NCI-H2196 treated with DMSO at 0.1 percent for 48 hours (cell line): ENCODE measurements at regions not wholly inside any gene's neighbourhood (a gene's known extent, or its start where the extent isn't known, plus 50 kb on each side); places are given as distances from the start of the nearest gene placed in this dataset.

ENCODE experiments used
- DNase-seq: peaks from one replicate; lab custom pipeline; 2025; ENCODE audit not compliant: unreplicated experiment; lab: John Stamatoyannopoulos, UW

DNA sequence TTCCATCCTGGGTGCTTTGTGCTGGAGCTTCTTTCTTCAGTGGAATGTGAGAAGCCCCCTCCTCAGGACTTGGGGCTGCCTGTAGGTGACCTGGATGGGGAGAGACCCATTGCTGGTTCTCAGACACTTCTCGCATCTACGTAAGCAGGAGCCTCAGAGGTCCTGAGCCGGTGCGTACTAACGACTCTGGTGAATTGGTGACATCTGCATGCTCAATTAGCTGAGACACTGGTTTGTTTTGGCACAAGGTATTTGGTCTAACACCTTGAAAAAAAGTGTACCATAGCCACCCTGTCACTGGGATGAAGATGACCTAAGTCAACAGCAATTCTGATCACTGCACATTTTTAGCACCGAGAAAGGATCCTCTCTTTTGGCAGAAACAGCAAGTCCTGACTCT, 57.7 kb downstream of the LRRC30 start:
- DNase-seq, result no peak

- DNase-seq, result no peak
Measured at GRCh38 chr18:7290077-7290476, 59.2 kb downstream of the LRRC30 start.

- DNase-seq, result no peak
Measured at GRCh38 chr18:7291046-7291445, 60.2 kb downstream of the LRRC30 start.

DNA sequence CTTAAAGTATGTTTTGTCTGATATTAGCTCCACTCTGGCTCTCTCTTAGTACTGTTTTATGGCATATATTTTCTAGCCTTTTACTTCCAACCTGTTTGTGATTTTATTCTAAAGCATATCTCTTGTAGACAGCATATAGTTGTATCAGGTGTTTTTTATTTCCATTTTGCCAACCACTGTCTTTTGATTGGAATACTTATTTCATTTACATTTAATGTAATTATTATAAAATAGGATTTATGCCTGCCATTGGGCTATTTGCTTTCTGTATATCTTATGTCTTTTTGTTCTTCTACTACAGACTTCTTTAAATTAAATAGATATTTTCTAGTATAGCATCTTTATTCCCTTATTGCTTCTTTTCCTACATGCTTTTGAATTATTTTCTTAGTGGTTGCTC, 67.3 kb downstream of the LRRC30 start:
- no peak for DNase-seq

- peak; percentile 60 for DNase-seq
Measured at GRCh38 chr18:7301094-7301493, 70.2 kb downstream of the LRRC30 start.

DNA sequence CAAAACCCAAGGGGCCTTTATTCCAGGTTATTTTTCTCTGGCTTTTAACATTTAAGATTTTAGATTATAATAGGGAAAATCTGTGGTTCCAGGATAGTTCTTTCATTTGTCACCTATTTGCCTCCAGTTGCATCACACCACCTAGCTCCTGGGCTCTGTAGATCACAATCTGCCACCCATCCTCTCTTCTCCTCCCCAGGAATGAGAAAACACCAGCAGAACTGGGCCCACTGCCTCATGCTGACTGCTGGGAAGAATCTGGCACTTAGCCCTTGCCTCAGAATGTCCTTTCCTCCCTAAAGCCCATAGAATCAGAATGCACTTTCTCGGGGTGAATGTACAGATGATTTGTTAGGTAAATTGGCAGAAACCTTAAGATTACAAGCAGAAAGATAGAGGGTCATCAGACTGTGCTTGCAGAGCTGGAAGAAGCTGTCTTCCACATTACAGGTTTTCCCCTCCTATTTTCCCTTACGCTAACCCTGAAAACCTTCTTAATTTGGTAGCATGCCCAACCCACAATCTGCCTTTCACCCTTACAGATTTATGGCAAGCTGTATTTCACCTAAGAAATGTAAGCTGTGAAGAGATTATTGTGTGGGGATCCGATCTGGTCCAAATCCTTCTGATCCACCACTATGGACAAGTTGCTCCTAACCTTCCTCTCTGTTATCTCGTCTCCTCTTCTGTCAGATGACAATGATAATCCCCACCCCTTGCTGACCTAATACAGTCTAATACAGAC, 72.6 kb downstream of the LRRC30 start:
- no peak for DNase-seq

- no peak for DNase-seq
Measured at GRCh38 chr18:7304061-7304370, 73.1 kb downstream of the LRRC30 start.

DNA sequence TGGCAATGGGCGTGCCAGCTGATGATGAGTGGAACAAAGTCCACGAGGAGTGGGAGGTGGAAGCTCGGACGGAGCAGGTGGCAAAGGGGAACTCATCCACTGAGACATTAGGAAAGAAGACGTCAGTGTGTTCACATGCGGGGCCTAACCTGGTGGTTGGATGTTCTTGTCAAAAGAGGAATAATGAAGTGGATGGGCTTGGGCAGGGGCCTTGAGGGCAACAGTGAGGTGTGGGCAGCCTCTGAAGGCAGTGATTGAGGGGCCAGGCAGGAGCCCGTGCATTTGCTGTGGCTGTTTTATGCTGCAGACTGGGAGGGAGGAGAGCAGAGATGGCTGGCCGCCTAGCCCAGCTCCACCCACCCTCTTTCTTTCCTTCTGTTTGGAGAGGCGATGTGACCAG, 74.5 kb downstream of the LRRC30 start:
- DNase-seq, result no peak

GRCh38 chr18:7307030-7307429, 76.1 kb downstream of the LRRC30 start:
- no peak for DNase-seq

DNA sequence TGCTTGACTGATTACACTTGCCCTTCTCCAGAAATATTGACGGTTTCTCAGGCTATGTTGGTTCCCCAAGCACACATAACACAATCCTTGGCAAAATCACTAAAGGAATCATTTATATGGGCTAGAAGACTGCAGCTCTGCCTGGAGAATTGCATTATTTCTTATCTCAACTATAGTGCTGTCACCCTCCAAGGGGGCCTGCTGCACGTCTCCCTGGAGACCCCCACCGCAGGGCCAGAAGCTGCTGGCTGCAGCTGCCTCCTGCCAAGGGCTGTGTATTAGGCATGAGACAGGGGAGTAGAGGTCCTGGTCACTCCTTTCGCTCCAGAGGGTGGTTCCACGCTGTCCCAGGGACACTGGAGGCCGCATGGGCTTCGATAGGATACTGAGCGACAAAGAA, 76.6 kb downstream of the LRRC30 start:
- DNase-seq, result no peak

DNA sequence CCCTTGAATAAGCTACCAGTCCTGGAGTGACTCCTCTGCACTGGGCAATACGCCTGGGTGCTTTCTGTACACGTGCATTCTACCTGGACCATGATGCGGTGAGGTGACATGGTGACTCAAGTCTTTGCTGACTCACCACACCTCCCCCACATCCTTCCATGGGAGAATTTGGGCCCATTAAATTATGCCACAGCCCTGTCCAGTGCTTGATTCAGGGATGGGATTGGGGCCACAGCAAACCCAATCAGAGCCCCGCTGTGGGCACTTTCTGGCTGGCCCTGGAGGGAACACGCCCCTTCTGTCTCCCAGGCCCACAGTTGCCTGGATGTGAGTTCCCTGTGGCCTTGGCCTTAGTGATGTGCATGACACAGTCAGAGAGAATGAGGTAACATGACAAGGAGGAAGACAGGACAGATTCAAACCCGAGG, 86.9 kb downstream of the LRRC30 start:
- DNase-seq, result no peak

DNA sequence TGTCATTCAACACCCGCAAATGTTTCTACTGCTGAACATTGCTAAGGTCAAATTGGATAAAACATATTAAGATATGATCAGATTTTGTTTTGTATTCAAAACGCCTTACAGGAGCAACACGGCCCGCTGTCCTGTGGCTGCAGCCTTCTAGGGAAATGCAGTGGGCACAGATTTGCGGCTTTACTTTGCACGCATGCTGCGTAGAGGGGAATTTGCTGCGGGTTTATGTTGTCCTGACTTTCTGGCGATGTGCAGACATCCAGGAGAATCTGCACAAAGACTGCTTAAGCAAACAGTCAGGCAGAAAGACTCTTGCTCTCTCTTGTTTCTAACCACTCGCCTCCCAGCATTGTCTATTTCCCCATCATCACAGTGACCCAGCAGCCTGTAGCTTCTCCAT, 88.3 kb downstream of the LRRC30 start:
- DNase-seq, result no peak

DNA sequence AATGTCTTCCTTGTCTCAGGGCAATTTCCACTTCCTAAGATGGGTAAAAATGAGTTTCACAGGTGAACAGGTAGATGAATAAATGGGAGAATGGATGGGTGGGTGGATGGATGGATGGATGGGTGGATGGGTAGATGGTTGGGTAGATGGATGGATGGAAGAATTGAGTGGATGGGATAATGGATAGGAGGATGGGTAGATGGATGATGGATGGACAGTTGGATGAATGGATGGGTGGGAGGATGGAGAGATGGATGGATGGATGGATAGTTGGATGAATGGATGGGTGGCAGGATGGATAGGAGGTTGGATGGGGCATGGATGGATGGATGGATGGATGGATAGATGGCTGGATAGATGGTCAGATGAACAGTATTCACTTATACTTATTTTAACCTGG, 90.9 kb downstream of the LRRC30 start:
- no peak for DNase-seq

- DNase-seq, result no peak
Measured at GRCh38 chr18:7322817-7323485, 92.1 kb downstream of the LRRC30 start.

DNA sequence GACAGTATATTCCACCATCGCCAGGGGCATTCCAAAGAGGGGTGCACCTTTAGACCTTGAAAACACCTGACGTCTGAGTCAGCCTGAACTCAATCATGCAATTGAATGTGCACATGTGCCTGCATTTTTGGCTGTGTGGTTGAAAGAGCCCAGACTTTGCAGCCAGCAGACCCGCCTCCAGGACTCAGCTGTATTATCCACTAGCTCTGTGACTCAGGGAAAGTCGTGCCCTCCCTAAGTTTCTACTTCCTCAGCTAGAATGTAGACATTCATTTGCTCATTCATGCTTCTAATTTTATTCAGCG, 94.2 kb downstream of the LRRC30 start:
- DNase-seq, result no peak

- no peak for DNase-seq
Measured at GRCh38 chr18:7329016-7329415, 98.1 kb downstream of the LRRC30 start.

- DNase-seq, result no peak
Measured at GRCh38 chr18:7332452-7332851, 101.6 kb downstream of the LRRC30 start.

DNA sequence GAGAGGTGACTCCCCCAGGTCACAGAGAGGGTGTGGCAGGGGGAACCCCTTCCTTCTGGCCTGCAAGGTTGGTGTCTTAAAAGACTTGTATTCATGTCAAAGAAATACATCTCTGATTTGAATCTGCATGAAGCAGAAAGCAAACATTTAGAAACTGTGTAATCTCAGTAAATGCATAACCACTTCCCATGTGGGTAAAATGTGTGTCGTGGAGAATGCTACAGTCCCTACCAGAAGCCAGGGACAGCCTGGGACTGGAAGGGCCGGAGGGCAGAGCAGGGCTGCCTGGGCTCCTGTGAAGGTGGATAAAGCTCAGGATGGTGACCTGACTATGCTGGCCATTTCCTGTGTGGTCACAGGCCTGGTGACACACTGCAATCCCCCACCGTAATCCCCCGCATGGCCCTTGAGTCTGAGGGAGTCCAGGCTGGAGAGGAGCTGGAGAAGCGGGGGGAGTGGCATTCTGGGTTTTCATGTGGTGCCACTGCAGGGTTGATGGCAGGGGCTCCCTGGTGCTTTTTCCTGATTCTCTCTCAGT, 102.2 kb downstream of the LRRC30 start:
- DNase-seq, result no peak

DNA sequence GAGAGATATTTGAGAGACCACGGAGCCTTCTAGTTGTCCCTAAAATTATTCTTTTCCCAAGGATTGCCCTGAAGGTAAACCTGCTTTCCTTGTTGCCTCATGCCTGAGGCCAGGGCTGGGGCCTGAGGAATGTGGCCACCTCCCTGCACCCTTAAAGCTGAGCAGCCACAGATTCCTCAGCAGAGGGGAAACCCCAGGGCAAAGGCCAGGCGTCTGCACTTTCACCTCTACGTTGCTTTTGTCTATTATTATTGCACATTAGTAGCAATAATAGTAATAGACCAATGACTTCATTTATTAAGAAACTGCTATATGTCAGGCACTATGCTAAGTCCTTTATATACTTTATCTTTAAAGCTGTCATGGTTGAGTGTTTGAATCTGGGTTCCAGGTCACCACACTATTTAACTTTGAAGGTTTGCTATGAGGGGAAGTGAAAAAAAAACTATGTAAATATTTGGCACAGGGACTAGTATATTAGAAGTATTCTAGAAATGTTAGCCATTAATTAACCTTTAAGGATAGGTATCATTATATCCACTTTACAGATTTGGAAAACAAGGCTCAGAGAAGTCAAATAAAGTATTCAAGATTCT, 104.2 kb downstream of the LRRC30 start:
- no peak for DNase-seq

DNA sequence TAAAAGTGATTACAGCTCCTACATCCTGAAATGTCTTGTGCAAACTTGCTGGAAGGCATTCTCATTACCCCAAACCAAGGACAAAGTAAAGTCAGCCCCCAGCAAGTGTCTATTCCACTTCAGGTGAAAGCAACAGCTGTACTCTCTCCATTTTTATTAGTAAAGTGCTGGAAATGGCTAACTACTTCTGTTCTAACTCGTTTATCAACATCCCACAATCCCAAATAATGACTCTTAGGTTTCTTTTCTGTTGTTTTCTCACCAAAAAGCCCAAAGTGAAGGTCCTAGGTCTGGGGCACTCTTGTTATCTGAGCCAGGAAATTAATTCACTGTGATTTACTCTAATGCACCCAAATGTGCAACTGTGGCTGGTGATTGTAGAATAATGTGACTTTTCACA, 105.7 kb downstream of the LRRC30 start:
- DNase-seq, result no peak

DNA sequence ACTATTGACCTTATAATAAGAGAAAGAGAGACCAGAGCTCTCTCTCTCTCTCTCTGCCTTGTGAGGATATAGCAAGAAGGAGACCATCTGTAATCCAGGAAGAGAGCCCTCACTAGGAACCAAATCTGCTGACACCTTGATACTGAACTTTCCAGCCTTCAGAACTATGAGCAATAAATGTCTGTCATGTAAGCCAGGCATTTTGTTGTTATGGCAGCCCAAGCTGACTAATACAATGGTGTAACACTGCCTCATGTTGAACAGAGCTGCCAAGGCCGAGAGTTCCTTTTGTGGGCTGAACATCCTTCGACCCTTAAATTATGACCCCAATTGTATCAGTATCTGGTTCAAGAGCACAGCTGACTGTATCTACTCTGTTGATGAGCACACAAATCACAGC, 108.0 kb downstream of the LRRC30 start:
- no peak for DNase-seq

DNA sequence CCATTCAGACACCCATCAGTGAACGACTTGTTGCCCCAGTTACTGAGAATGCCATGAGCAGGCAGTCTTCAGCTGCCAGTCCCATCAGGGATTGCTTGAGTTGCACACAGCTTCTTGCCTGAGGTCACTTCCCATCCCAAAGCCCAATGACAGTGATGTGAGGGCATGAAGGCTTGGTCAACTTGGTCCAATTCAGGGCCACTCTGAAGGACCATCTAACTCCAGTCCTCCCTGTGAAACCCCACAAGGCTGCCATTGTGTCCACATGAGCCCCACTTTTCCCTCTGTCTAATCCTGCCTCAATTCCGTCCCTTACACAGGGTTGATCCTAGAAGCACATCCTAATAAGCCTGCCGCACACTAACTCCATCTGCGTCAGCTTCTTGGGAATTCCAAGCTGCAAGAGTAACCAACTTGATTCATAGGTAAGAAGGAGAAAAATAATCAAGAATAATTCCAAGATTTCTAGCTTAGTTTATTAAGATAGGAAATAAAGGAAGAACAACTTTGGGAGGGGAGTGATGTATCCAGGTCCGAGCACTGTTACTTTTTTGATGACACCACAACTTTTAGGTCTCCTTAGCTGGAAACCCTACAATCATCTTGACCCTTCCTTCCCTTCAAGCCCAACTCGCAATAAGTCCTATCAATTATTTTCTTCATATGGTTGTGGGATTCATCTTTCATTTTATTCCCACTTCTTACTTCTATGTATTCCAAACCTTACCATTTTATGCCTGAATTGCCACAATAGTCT, 110.9 kb downstream of the LRRC30 start:
- DNase-seq, result no peak
